Progenitor cell of endocrine pancreas (in vitro differentiated cells): ENCODE measurements at regions not wholly inside any gene's neighbourhood (a gene's known extent, or its start where the extent isn't known, plus 50 kb on each side); places are given as distances from the start of the nearest gene placed in this dataset.
A peak's percentile ranks its signal among the peaks of the same experiment; 100 is the strongest.

Experiments used
- DNase-seq: peaks from one replicate; pipeline ENCODE4 v3.0.0; 2021; ENCODE audit warnings: low spot score; ENCODE audit not compliant: unreplicated experiment
- H3K27ac Mint-ChIP-seq: 2 replicates; pipeline ENCODE4 v1.8.0; 2021; ENCODE audit warnings: mild to moderate bottlenecking, moderate library complexity, mixed read lengths
- H3K27me3 Mint-ChIP-seq: 2 replicates; pipeline ENCODE4 v1.8.0; 2021; ENCODE audit warnings: mixed read lengths
- H3K36me3 Mint-ChIP-seq: 2 replicates; pipeline ENCODE4 v1.8.0; 2022; ENCODE audit warnings: mixed read lengths; ENCODE audit not compliant: insufficient read depth
- H3K4me1 Mint-ChIP-seq: 2 replicates; pipeline ENCODE4 v1.8.0; 2021; ENCODE audit warnings: low read depth, mixed read lengths
- H3K4me3 Mint-ChIP-seq: 2 replicates; pipeline ENCODE4 v1.8.0; 2021; ENCODE audit warnings: low read depth, mild to moderate bottlenecking, moderate library complexity, mixed read lengths
- H3K9me3 Mint-ChIP-seq: 2 replicates; pipeline ENCODE4 v1.8.0; 2021; ENCODE audit warnings: low read depth, mixed read lengths
- CTCF ChIP-seq: fragments of 200-600 bp; sonication (generic); IDR thresholded peaks from one replicate; pipeline ENCODE4 v1.5.0; 2021; ENCODE audit warnings: antibody characterized with exemption, mild to moderate bottlenecking; ENCODE audit not compliant: unreplicated experiment

- no peak for TF ChIP-seq CTCF
- Mint-ChIP-seq H3K9me3 (peaks cover 11% of the 10 kb centered on the region), H3K27ac (peak overlapping the region; percentile 85), H3K27me3 (no peaks in the 10 kb centered on the region), H3K36me3 (no peaks in the 10 kb centered on the region), H3K4me1 (peaks cover 12% of the 10 kb centered on the region), H3K4me3 (peak overlapping the region; percentile 46)
- DNase-seq = no peak
Observed at GRCh38 chr14:84750763-84751554, 779.0 kb upstream of the FLRT2 start.

DNA sequence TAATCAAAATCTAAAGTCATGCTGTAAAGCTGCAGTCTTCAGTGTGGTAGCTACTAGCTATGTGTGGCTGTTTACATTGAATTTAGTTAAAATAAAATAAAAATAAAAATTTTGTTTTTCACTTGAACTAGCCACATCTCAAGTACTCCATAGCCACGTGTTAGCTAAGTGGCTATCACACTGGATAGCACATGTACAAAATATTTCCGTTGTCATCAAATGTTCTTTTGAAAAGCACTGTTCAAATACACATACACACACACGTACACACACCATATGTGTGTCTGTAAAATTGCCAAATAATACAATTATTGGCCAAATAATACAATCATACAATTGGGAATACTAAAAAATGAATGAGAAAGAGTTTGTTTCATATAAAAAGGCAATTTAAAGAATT lies 778.2 kb upstream of the FLRT2 start:
- Mint-ChIP-seq H3K27me3 (no peaks in the 10 kb centered on the region), H3K27ac (no peak overlapping the region), H3K9me3 (peaks cover 11% of the 10 kb centered on the region), H3K4me1 (peaks cover 12% of the 10 kb centered on the region), H3K36me3 (no peaks in the 10 kb centered on the region), H3K4me3 (no peak overlapping the region)
- no peak for DNase-seq
- no peak for TF ChIP-seq CTCF

- no peak overlapping the region for H3K27ac Mint-ChIP-seq
- no peak for DNase-seq
- no peaks in the 10 kb centered on the region for H3K4me1 Mint-ChIP-seq
- H3K36me3 Mint-ChIP-seq = peaks cover 3% of the 10 kb centered on the region
- H3K27me3 Mint-ChIP-seq = no peaks in the 10 kb centered on the region
- no peak overlapping the region for H3K4me3 Mint-ChIP-seq
- no peak for TF ChIP-seq CTCF
- peaks cover 12% of the 10 kb centered on the region for H3K9me3 Mint-ChIP-seq
Observed at GRCh38 chr14:84760489-84761126, 769.3 kb upstream of the FLRT2 start.

DNA sequence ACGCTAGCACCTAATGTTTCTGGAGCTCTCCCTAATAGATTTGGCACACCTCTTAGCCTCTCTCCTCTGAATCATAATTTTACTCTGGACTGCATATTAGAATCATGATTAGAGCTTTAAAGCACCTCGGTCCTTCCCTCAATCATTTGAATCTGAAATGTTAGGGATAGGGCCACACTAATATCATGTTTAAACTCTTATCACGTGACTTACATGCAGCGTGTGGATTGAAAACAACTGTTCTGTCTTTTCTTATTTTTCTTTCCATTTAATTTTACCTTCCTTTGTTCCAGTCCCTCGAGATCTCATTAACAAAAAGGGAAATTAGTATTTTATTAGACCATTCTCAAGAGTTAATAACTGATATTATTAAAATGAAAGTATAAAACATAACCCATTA lies 762.5 kb upstream of the FLRT2 start:
- Mint-ChIP-seq H3K27ac (no peak overlapping the region), H3K4me3 (no peak overlapping the region), H3K27me3 (no peaks in the 10 kb centered on the region), H3K36me3 (peaks cover 3% of the 10 kb centered on the region), H3K9me3 (peaks cover 24% of the 10 kb centered on the region), H3K4me1 (no peaks in the 10 kb centered on the region)
- DNase-seq = no peak
- no peak for TF ChIP-seq CTCF

- H3K27me3 Mint-ChIP-seq = no peaks in the 10 kb centered on the region
- peaks cover 20% of the 10 kb centered on the region for H3K9me3 Mint-ChIP-seq
- H3K4me3 Mint-ChIP-seq = no peak overlapping the region
- H3K27ac Mint-ChIP-seq = no peak overlapping the region
- no peak for DNase-seq
- H3K36me3 Mint-ChIP-seq = no peaks in the 10 kb centered on the region
- no peaks in the 10 kb centered on the region for H3K4me1 Mint-ChIP-seq
- no peak for TF ChIP-seq CTCF
Observed at GRCh38 chr14:84770030-84770429, 759.9 kb upstream of the FLRT2 start.
